GM23248 (cell line): ENCODE measurements at regions not wholly inside any gene's neighbourhood (a gene's known extent, or its start where the extent isn't known, plus 50 kb on each side); places are given as distances from the start of the nearest gene placed in this dataset.

ENCODE experiments used
- EZH2 ChIP-seq: fragments of 200-600 bp; sonication (generic); IDR thresholded peaks from 2 replicates; pipeline ENCODE4 v1.6.1; 2018; ENCODE audit warnings: antibody characterized with exemption, mild to moderate bottlenecking; ENCODE audit not compliant: insufficient read depth, poor library complexity, severe bottlenecking
- EZH2phosphoT487 ChIP-seq: fragments of 200-600 bp; sonication (generic); IDR thresholded peaks from 2 replicates; pipeline ENCODE4 v1.6.1; 2018; ENCODE audit warnings: antibody characterized with exemption, moderate library complexity, mild to moderate bottlenecking, low read depth; ENCODE audit not compliant: insufficient read depth

DNA sequence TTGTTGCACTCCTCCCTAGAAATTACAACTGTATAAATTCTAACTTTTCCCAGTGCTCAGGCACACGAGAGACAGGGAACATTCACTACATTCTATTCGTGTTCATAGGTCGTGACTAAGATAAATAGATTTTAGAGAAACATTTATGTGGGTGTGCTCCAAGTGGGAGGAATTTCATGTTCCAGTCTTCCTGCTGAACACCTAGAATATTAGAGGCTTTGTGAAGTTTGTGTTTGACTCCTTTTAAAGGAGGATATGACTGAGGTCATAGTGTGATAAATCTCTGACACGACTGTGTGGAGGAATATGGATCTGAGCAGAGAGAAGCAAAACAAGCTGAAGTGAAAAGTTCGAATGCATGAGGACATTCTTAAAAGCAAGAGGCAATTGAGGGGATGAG lies 355.3 kb downstream of the ZSWIM6 start:
- TF ChIP-seq EZH2 = no peak
- TF ChIP-seq EZH2phosphoT487 = no peak
